H9 (cell line): ENCODE measurements at regions not wholly inside any gene's neighbourhood (a gene's known extent, or its start where the extent isn't known, plus 50 kb on each side); places are given as distances from the start of the nearest gene placed in this dataset.

Source experiments
- DNase-seq: peaks from one replicate; pipeline ENCODE4 v3.0.0-alpha.2; 2017
- H2AFZ ChIP-seq: one replicate; pipeline ENCODE4 v1.6.1; 2013; ENCODE audit warnings: mild to moderate bottlenecking, low read length, control low read depth, moderate library complexity
- H2AK5ac ChIP-seq: 2 replicates; pipeline ENCODE4 v1.6.1; 2013; ENCODE audit warnings: low read length, control low read depth, mixed read lengths; ENCODE audit not compliant: insufficient read length
- H2BK120ac ChIP-seq: one replicate; pipeline ENCODE4 v1.6.1; 2013; ENCODE audit warnings: low read depth, mild to moderate bottlenecking, low read length, control low read depth, inconsistent platforms; ENCODE audit not compliant: poor library complexity, severe bottlenecking
- H2BK12ac ChIP-seq: 2 replicates; pipeline ENCODE4 v1.6.1; 2013; ENCODE audit warnings: low read length, control low read depth, mixed read lengths, low read depth; ENCODE audit not compliant: insufficient read length
- H2BK15ac ChIP-seq: 2 replicates; pipeline ENCODE4 v1.6.1; 2013; ENCODE audit warnings: low read depth, low read length, control low read depth
- H2BK20ac ChIP-seq: one replicate; pipeline ENCODE4 v1.6.1; 2013; ENCODE audit warnings: low read depth, mild to moderate bottlenecking, low read length, control low read depth, inconsistent platforms; ENCODE audit not compliant: poor library complexity, severe bottlenecking
- H2BK5ac ChIP-seq: 2 replicates; pipeline ENCODE4 v1.6.1; 2013; ENCODE audit warnings: low read length, control low read depth, mixed read lengths; ENCODE audit not compliant: insufficient read length
- H3K14ac ChIP-seq: 2 replicates; pipeline ENCODE4 v1.6.1; 2013; ENCODE audit warnings: low read length, control low read depth; ENCODE audit not compliant: insufficient read depth
- H3K18ac ChIP-seq: 2 replicates; pipeline ENCODE4 v1.6.1; 2013; ENCODE audit warnings: low read depth, mild to moderate bottlenecking, mixed read lengths, low read length, control low read depth; ENCODE audit not compliant: insufficient read length
- H3K23ac ChIP-seq: 2 replicates; pipeline ENCODE4 v1.6.1; 2013; ENCODE audit warnings: low read length, control low read depth, mixed read lengths, low read depth; ENCODE audit not compliant: insufficient read length
- H3K23me2 ChIP-seq: 2 replicates; pipeline ENCODE4 v1.6.1; 2013; ENCODE audit warnings: low read depth, mild to moderate bottlenecking, mixed read lengths, low read length, control low read depth; ENCODE audit not compliant: insufficient read length, poor library complexity, severe bottlenecking
- H3K27ac ChIP-seq: 2 replicates; pipeline ENCODE4 v1.5.1; 2013; ENCODE audit warnings: low read length, control low read depth, mixed read lengths, low read depth; ENCODE audit not compliant: insufficient read length
- H3K27me3 ChIP-seq: 2 replicates; pipeline ENCODE4 v1.6.1; 2013; ENCODE audit warnings: low read length, control low read depth, inconsistent platforms; ENCODE audit not compliant: insufficient read depth
- H3K4ac ChIP-seq: 2 replicates; pipeline ENCODE4 v1.6.1; 2013; ENCODE audit warnings: low read depth, mild to moderate bottlenecking, control low read depth, inconsistent platforms, low read length, moderate library complexity
- H3K4me1 ChIP-seq: 2 replicates; pipeline ENCODE4 v1.6.1; 2013; ENCODE audit warnings: low read length, control low read depth, inconsistent platforms; ENCODE audit not compliant: insufficient read depth
- H3K4me2 ChIP-seq: 2 replicates; pipeline ENCODE4 v1.6.1; 2013; ENCODE audit warnings: low read length, control low read depth, mixed read lengths; ENCODE audit not compliant: insufficient read length, insufficient read depth
- H3K56ac ChIP-seq: 2 replicates; pipeline ENCODE4 v1.6.1; 2013; ENCODE audit warnings: low read depth, mild to moderate bottlenecking, mixed read lengths, low read length, control low read depth; ENCODE audit not compliant: insufficient read length
- H3K79me1 ChIP-seq: 2 replicates; pipeline ENCODE4 v1.6.1; 2013; ENCODE audit warnings: low read depth, mild to moderate bottlenecking, moderate library complexity, low read length, control low read depth, inconsistent platforms; ENCODE audit not compliant: insufficient read depth, poor library complexity, severe bottlenecking
- H3K79me2 ChIP-seq: 2 replicates; pipeline ENCODE4 v1.6.1; 2013; ENCODE audit warnings: low read length, control low read depth, inconsistent platforms; ENCODE audit not compliant: insufficient read depth
- H3K9ac ChIP-seq: 2 replicates; pipeline ENCODE4 v1.6.1; 2013; ENCODE audit warnings: low read length, control low read depth, mixed read lengths; ENCODE audit not compliant: insufficient read length; ENCODE audit errors: extremely low read depth
- H3K9me3 ChIP-seq: one replicate; pipeline ENCODE4 v1.6.1; 2013; ENCODE audit warnings: low read depth, low read length, inconsistent platforms; ENCODE audit not compliant: control insufficient read depth
- H3T11ph ChIP-seq: one replicate; pipeline ENCODE4 v1.6.1; 2013; ENCODE audit warnings: mild to moderate bottlenecking, low read length, control low read depth, inconsistent platforms
- H4K20me1 ChIP-seq: one replicate; pipeline ENCODE4 v1.6.1; 2013; ENCODE audit not compliant: control insufficient read depth, insufficient read length, insufficient read depth
- H4K5ac ChIP-seq: 2 replicates; pipeline ENCODE4 v1.6.1; 2013; ENCODE audit warnings: low read depth, mild to moderate bottlenecking, mixed read lengths, low read length, control low read depth; ENCODE audit not compliant: insufficient read length
- H4K8ac ChIP-seq: replicated peaks from 2 replicates; pipeline ENCODE4 v1.6.1; 2013; ENCODE audit warnings: low read length, control low read depth, mixed read lengths, low read depth; ENCODE audit not compliant: insufficient read length
- H4K91ac ChIP-seq: 2 replicates; pipeline ENCODE4 v1.6.1; 2013; ENCODE audit warnings: low read depth, mild to moderate bottlenecking, moderate library complexity, mixed read lengths, low read length, control low read depth; ENCODE audit not compliant: insufficient read length
- H3K27ac Mint-ChIP-seq, 3 experiments: 2 replicates in 2 of 3; 3 replicates in 1 of 3; pipeline ENCODE4 v1.8.0; 2020 to 2021; ENCODE audit warnings: mixed read lengths in 3 of 3, mild to moderate bottlenecking in 1 of 3, moderate library complexity in 1 of 3
- H3K27me3 Mint-ChIP-seq: 2 replicates; pipeline ENCODE4 v1.8.0; 2021; ENCODE audit warnings: low read depth, mild to moderate bottlenecking, moderate library complexity, mixed read lengths
- H3K36me3 Mint-ChIP-seq, 3 experiments: 2 replicates in 2 of 3; 3 replicates in 1 of 3; pipeline ENCODE4 v1.8.0; 2020 to 2021; ENCODE audit warnings: low read depth in 3 of 3, mixed read lengths in 3 of 3; ENCODE audit not compliant: insufficient read depth in 1 of 3
- H3K4me1 Mint-ChIP-seq, 2 experiments: 2 replicates each; pipeline ENCODE4 v1.8.0; 2020; ENCODE audit warnings: mixed read lengths in 2 of 2
- H3K4me3 Mint-ChIP-seq, 2 experiments: 2 replicates in 1 of 2; 3 replicates in 1 of 2; pipeline ENCODE4 v1.8.0; 2020 to 2021; ENCODE audit warnings: mild to moderate bottlenecking in 2 of 2, mixed read lengths in 2 of 2, moderate library complexity in 1 of 2
- H3K9me3 Mint-ChIP-seq, 2 experiments: 2 replicates in 1 of 2; 3 replicates in 1 of 2; pipeline ENCODE4 v1.8.0; 2020; ENCODE audit warnings: mild to moderate bottlenecking in 2 of 2, mixed read lengths in 2 of 2, moderate library complexity in 1 of 2
- CTCF ChIP-seq: fragments of 200-600 bp; sonication (generic); conservative IDR thresholded peaks from 3 replicates; pipeline ENCODE4 v1.8.0; 2021; ENCODE audit warnings: antibody characterized with exemption, mild to moderate bottlenecking
- WGBS: extraction: QIAGEN DNeasy Blood & Tissue Kit; methylation state at CpG from one replicate; pipeline ENCODE4 v1.1.7; 2013; ENCODE audit warnings: missing lambda C conversion rate, low lambda C conversion rate, mixed read lengths; ENCODE audit not compliant: insufficient read length; ENCODE audit errors: extremely low coverage; 5-methylcytosine and 5-hydroxymethylcytosine counted together

- no peak overlapping the region for H3K18ac ChIP-seq
These were observed 212.0 kb upstream of the PPP2R3A start for GRCh38 chr3:135753506-135753905.

More at GRCh38 chr3:135753506-135753905, 212.0 kb upstream of the PPP2R3A start:
- no peaks in the 10 kb centered on the region for H3K27me3 ChIP-seq
- no peak overlapping the region for H2AK5ac ChIP-seq
- H2BK20ac ChIP-seq = no peak overlapping the region
- no peak overlapping the region for H4K91ac ChIP-seq
- no peak overlapping the region for H3K27ac ChIP-seq
- H3T11ph ChIP-seq = no peak overlapping the region
- no peak overlapping the region for H3K4me2 ChIP-seq
- 0 out of 4 replicates have a peak, but pooled peaks cover 0 to 4% of the 10 kb centered on the region in 2 experiments for H3K4me1 Mint-ChIP-seq
- no peaks in the 10 kb centered on the region for H3K79me1 ChIP-seq
- H4K8ac ChIP-seq = no peak overlapping the region
- no peak overlapping the region for H3K56ac ChIP-seq
- H4K5ac ChIP-seq = no peak overlapping the region
- H3K23me2 ChIP-seq = no peaks in the 10 kb centered on the region
- no peaks in the 10 kb centered on the region for H3K79me2 ChIP-seq
- H2BK12ac ChIP-seq = no peak overlapping the region
- H2AFZ ChIP-seq = no peak overlapping the region
- H3K23ac ChIP-seq = no peak overlapping the region
- no peaks in the 10 kb centered on the region for H4K20me1 ChIP-seq
- no peaks in the 10 kb centered on the region for H3K4me1 ChIP-seq
- no peak for TF ChIP-seq CTCF
- no peak overlapping the region for H2BK15ac ChIP-seq
- no peak overlapping the region for H2BK120ac ChIP-seq
- H3K9ac ChIP-seq = no peak overlapping the region
- no CpG with 5 or more reads among the region's 7 CpGs for WGBS
- no peak overlapping the region for H3K14ac ChIP-seq
- no peaks in the 10 kb centered on the region; a peak in 1 of 5 replicates for H3K9me3 Mint-ChIP-seq
- H3K36me3 Mint-ChIP-seq = no peaks in the 10 kb centered on the region; a peak in 1 of 7 replicates
- H3K27ac Mint-ChIP-seq = no peak overlapping the region; a peak in 1 of 7 replicates
- no peak overlapping the region for H2BK5ac ChIP-seq
- H3K9me3 ChIP-seq = no peaks in the 10 kb centered on the region
- DNase-seq = no peak
- H3K27me3 Mint-ChIP-seq = no peaks in the 10 kb centered on the region
- H3K4me3 Mint-ChIP-seq = no peak overlapping the region
- no peak overlapping the region for H3K4ac ChIP-seq
